OCI-LY7 (cell line): ENCODE measurements at regions not wholly inside any gene's neighbourhood (a gene's known extent, or its start where the extent isn't known, plus 50 kb on each side); places are given as distances from the start of the nearest gene placed in this dataset.

Experiments
- CTCF ChIP-seq: fragments of 200-600 bp; sonication (generic); conservative IDR thresholded peaks from 2 replicates; pipeline ENCODE4 v1.5.1; 2014; ENCODE audit warnings: mild to moderate bottlenecking, antibody characterized with exemption, low read length, moderate library complexity, mixed read lengths
- EZH2phosphoT487 ChIP-seq: fragments of 200-600 bp; sonication (generic); IDR thresholded peaks from 2 replicates; pipeline ENCODE4 v1.6.1; 2018; ENCODE audit warnings: low read depth, borderline replicate concordance, mild to moderate bottlenecking, mixed run types, antibody characterized with exemption, low read length, moderate library complexity, mixed read lengths

- TF ChIP-seq CTCF (no peak), EZH2phosphoT487 (no peak)
Measured at GRCh38 chr13:53605326-53605725, 576.7 kb downstream of the OLFM4 start.
